Neural progenitor cell (in vitro differentiated cells): ENCODE measurements at regions not wholly inside any gene's neighbourhood (a gene's known extent, or its start where the extent isn't known, plus 50 kb on each side); places are given as distances from the start of the nearest gene placed in this dataset.

ENCODE experiments used
- EZH2 ChIP-seq: fragments of 200-600 bp; sonication (generic); IDR thresholded peaks from 2 replicates; pipeline ENCODE4 v1.6.1; 2017; ENCODE audit warnings: antibody characterized with exemption, mild to moderate bottlenecking, moderate library complexity
- TF ChIP-seq, protein P1 (sequence below): fragments of 200-600 bp; sonication (generic); IDR thresholded peaks from 2 replicates; pipeline ENCODE4 v1.5.1; 2017; ENCODE audit warnings: antibody characterized with exemption, mild to moderate bottlenecking

DNA sequence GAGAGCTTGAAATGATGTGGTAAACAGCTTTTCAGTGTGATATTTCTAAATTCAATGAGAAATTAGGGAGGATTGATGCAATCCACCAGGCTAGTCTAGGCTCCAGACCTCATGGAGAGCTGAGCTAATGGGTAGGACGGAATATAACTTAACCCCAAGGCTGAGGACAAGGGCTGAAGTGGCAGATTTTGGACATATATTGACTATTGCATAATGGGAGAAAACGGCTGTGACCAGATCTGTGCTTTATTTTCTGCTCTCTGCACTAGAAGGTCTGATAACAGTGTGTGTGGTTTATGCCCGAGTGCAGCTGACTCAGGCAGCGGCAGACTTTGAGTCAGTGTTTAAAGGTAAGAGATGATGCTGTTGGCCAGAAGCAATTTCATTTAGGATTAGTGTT lies 70.6 kb downstream of the ACTBL2 start:
- TF ChIP-seq, protein P1, sequence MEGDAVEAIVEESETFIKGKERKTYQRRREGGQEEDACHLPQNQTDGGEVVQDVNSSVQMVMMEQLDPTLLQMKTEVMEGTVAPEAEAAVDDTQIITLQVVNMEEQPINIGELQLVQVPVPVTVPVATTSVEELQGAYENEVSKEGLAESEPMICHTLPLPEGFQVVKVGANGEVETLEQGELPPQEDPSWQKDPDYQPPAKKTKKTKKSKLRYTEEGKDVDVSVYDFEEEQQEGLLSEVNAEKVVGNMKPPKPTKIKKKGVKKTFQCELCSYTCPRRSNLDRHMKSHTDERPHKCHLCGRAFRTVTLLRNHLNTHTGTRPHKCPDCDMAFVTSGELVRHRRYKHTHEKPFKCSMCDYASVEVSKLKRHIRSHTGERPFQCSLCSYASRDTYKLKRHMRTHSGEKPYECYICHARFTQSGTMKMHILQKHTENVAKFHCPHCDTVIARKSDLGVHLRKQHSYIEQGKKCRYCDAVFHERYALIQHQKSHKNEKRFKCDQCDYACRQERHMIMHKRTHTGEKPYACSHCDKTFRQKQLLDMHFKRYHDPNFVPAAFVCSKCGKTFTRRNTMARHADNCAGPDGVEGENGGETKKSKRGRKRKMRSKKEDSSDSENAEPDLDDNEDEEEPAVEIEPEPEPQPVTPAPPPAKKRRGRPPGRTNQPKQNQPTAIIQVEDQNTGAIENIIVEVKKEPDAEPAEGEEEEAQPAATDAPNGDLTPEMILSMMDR = no peak
- no peak for TF ChIP-seq EZH2
